Right atrium auricular region (tissue), 2 donors: ENCODE measurements at regions not wholly inside any gene's neighbourhood (a gene's known extent, or its start where the extent isn't known, plus 50 kb on each side); places are given as distances from the start of the nearest gene placed in this dataset.

Experiments used
- DNase-seq: peaks from one replicate; pipeline ENCODE4 v3.0.0-alpha.2; 2019; ENCODE audit warnings: low spot score
- H3K27ac ChIP-seq, 2 donors: fragments of 200-600 bp; sonication (generic); 1 replicate in 1 of 2; 2 replicates in 1 of 2; pipeline ENCODE4 v1.5.1; 2016 to 2019
- H3K27me3 ChIP-seq, 2 donors: fragments of 200-600 bp; sonication (generic); one replicate each; pipeline versions ENCODE4 v1.5.1 to v1.6.0; 2017 to 2019
- H3K36me3 ChIP-seq: fragments of 200-600 bp; sonication (generic); one replicate; pipeline ENCODE4 v1.5.1; 2016
- H3K4me1 ChIP-seq, 2 donors: fragments of 200-600 bp; sonication (generic); one replicate each; pipeline versions ENCODE4 v1.5.1 to v1.6.0; 2017 to 2019
- H3K4me3 ChIP-seq, 2 donors: fragments of 200-600 bp; sonication (generic); 1 replicate in 1 of 2; 2 replicates in 1 of 2; pipeline ENCODE4 v1.5.1; 2017 to 2019; ENCODE audit warnings: mild to moderate bottlenecking in 1 of 2, moderate library complexity in 1 of 2
- H3K9me3 ChIP-seq, 2 donors: fragments of 200-600 bp; sonication (generic); one replicate each; pipeline ENCODE4 v1.5.1; 2019
- TF ChIP-seq, protein P1 (sequence below), 2 donors: fragments of 200-600 bp; sonication (generic); IDR thresholded peaks; one replicate each; pipeline ENCODE4 v1.5.1; 2019; ENCODE audit warnings: antibody characterized with exemption in 2 of 2

GRCh38 chr2:3042601-3043585 is 334.7 kb downstream of the EIPR1 start:
- no peaks in the 10 kb centered on the region for H3K36me3 ChIP-seq
- no peaks in the 10 kb centered on the region for H3K9me3 ChIP-seq
- H3K27me3 ChIP-seq = no peaks in the 10 kb centered on the region
- DNase-seq = peak; percentile 53
- TF ChIP-seq, protein P1, sequence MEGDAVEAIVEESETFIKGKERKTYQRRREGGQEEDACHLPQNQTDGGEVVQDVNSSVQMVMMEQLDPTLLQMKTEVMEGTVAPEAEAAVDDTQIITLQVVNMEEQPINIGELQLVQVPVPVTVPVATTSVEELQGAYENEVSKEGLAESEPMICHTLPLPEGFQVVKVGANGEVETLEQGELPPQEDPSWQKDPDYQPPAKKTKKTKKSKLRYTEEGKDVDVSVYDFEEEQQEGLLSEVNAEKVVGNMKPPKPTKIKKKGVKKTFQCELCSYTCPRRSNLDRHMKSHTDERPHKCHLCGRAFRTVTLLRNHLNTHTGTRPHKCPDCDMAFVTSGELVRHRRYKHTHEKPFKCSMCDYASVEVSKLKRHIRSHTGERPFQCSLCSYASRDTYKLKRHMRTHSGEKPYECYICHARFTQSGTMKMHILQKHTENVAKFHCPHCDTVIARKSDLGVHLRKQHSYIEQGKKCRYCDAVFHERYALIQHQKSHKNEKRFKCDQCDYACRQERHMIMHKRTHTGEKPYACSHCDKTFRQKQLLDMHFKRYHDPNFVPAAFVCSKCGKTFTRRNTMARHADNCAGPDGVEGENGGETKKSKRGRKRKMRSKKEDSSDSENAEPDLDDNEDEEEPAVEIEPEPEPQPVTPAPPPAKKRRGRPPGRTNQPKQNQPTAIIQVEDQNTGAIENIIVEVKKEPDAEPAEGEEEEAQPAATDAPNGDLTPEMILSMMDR (IDR thresholded peaks at IDR 0.05) = no peak
- no peak overlapping the region for H3K27ac ChIP-seq
- H3K4me3 ChIP-seq = no peak overlapping the region
- peaks cover 0 to 22% of the 10 kb centered on the region in 2 donors for H3K4me1 ChIP-seq

- H3K4me1 ChIP-seq = peaks cover 0 to 22% of the 10 kb centered on the region in 2 donors
- no peaks in the 10 kb centered on the region for H3K27me3 ChIP-seq
- H3K27ac ChIP-seq = peak overlapping the region in 1 of 2 donors; percentile 59
- no peak overlapping the region for H3K4me3 ChIP-seq
- DNase-seq = peak; percentile 58
- no peaks in the 10 kb centered on the region for H3K9me3 ChIP-seq
- TF ChIP-seq, protein P1 (IDR thresholded peaks at IDR 0.05) = no peak
- H3K36me3 ChIP-seq = no peaks in the 10 kb centered on the region
These were observed 335.6 kb downstream of the EIPR1 start for GRCh38 chr2:3041841-3042600.

GRCh38 chr2:3041246-3041645 is 336.4 kb downstream of the EIPR1 start:
- no peaks in the 10 kb centered on the region for H3K27me3 ChIP-seq
- no peaks in the 10 kb centered on the region for H3K9me3 ChIP-seq
- H3K27ac ChIP-seq = no peak overlapping the region
- no peak for DNase-seq
- TF ChIP-seq, protein P1 (IDR thresholded peaks at IDR 0.05) = no peak
- no peak overlapping the region for H3K4me3 ChIP-seq
- H3K4me1 ChIP-seq = peaks cover 0 to 22% of the 10 kb centered on the region in 2 donors
- H3K36me3 ChIP-seq = no peaks in the 10 kb centered on the region

- H3K27me3 ChIP-seq = no peaks in the 10 kb centered on the region
- no peak overlapping the region for H3K27ac ChIP-seq
- H3K4me1 ChIP-seq = peaks cover 0 to 22% of the 10 kb centered on the region in 2 donors
- no peak overlapping the region for H3K4me3 ChIP-seq
- no peak for DNase-seq
- no peaks in the 10 kb centered on the region for H3K36me3 ChIP-seq
- TF ChIP-seq, protein P1 (IDR thresholded peaks at IDR 0.05) = no peak
- no peaks in the 10 kb centered on the region for H3K9me3 ChIP-seq
These were observed 337.0 kb downstream of the EIPR1 start for GRCh38 chr2:3040496-3041140.

DNA sequence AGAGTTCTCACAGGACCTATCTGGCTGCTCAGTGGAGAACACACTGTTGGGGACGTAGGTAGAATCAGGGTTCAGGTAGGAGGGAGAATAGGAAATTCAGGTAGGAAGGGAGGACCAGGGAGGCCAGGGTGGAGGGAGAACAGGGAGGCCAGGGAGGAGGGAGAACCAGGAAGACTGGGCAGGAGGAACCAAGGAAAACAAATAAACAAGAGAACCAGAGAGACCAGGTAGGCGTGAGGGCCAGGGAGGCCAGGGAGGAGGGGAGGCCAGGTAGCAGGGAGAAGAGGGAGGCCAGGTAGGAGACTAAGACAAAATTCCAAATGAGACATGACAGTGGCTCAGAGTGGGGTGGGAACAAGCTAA is 337.6 kb downstream of the EIPR1 start:
- Histone ChIP-seq H3K27ac (no peak overlapping the region), H3K4me1 (peaks cover 0 to 22% of the 10 kb centered on the region in 2 donors), H3K36me3 (no peaks in the 10 kb centered on the region), H3K27me3 (no peaks in the 10 kb centered on the region), H3K9me3 (no peaks in the 10 kb centered on the region), H3K4me3 (no peak overlapping the region)
- no peak for DNase-seq
- TF ChIP-seq, protein P1 (IDR thresholded peaks at IDR 0.05) = no peak
